ENCODE measurements at regions not wholly inside any gene's neighbourhood (a gene's known extent, or its start where the extent isn't known, plus 50 kb on each side); places are given as distances from the start of the nearest gene placed in this dataset.
A peak's percentile ranks its signal among the peaks of the same experiment; 100 is the strongest.

- Histone ChIP-seq H4K20me1 (ENCODE audit: low read depth) (no peaks in the 10 kb centered on the region), H3K9me3 (ENCODE audit: low read depth) (no peaks in the 10 kb centered on the region), H3K4me2 (no peak overlapping the region), H3K79me2 (ENCODE audit: low read depth) (no peaks in the 10 kb centered on the region), H3K36me3 (no peaks in the 10 kb centered on the region), H3K27me3 (peaks cover 22% of the 10 kb centered on the region), H3F3A (ENCODE audit: low read depth) (peaks cover 6% of the 10 kb centered on the region), H3K4me3 (no peak overlapping the region), H3K9ac (no peak overlapping the region), H2AFZ (replicated peaks) (peak overlapping the region; percentile 17), H3K4me1 (peaks cover 19% of the 10 kb centered on the region), H3K27ac (no peak overlapping the region)
- no peak for TF ChIP-seq EZH2phosphoT487 (IDR thresholded peaks at IDR 0.05)
- TF ChIP-seq CTCF (IDR thresholded peaks at IDR 0.05), result no peak
- no peak for TF ChIP-seq EZH2 (IDR thresholded peaks at IDR 0.05)
- no peaks in the 10 kb centered on the region for H3K9me3 Mint-ChIP-seq
- no peaks in the 10 kb centered on the region for H3K36me3 Mint-ChIP-seq
- H3K4me3 Mint-ChIP-seq, result no peak overlapping the region
- H3K4me1 Mint-ChIP-seq, result peaks cover 11% of the 10 kb centered on the region
- DNase-seq (ENCODE audit: low spot score), result no peak
- no peak overlapping the region for H3K27ac Mint-ChIP-seq
- peaks cover 5% of the 10 kb centered on the region for H3K27me3 Mint-ChIP-seq (ENCODE audit: insufficient read depth, low read depth)
Measured at GRCh38 chr19:29367791-29368222, 154.9 kb upstream of the UQCRFS1 start.

GRCh38 chr19:29370276-29370675 is 155.5 kb upstream of the VSTM2B start:
- Histone ChIP-seq H3K4me3 (no peak overlapping the region), H3F3A (ENCODE audit: low read depth) (peaks cover 6% of the 10 kb centered on the region), H3K4me2 (no peak overlapping the region), H3K79me2 (ENCODE audit: low read depth) (no peaks in the 10 kb centered on the region), H3K27ac (no peak overlapping the region), H3K36me3 (no peaks in the 10 kb centered on the region), H3K9me3 (ENCODE audit: low read depth) (no peaks in the 10 kb centered on the region), H3K27me3 (peaks cover 4% of the 10 kb centered on the region), H4K20me1 (ENCODE audit: low read depth) (no peaks in the 10 kb centered on the region), H3K4me1 (peaks cover 9% of the 10 kb centered on the region), H2AFZ (replicated peaks) (no peak overlapping the region), H3K9ac (no peak overlapping the region)
- Mint-ChIP-seq H3K4me1 (peaks cover 11% of the 10 kb centered on the region), H3K9me3 (no peaks in the 10 kb centered on the region), H3K27me3 (ENCODE audit: insufficient read depth, low read depth) (peaks cover under 1% of the 10 kb centered on the region), H3K27ac (no peak overlapping the region), H3K4me3 (no peak overlapping the region), H3K36me3 (no peaks in the 10 kb centered on the region)
- TF ChIP-seq EZH2phosphoT487 (IDR thresholded peaks at IDR 0.05) (no peak), CTCF (IDR thresholded peaks at IDR 0.05) (no peak), EZH2 (IDR thresholded peaks at IDR 0.05) (no peak)
- no peak for DNase-seq (ENCODE audit: low spot score)

GRCh38 chr19:29371251-29372090 is 154.3 kb upstream of the VSTM2B start:
- Mint-ChIP-seq H3K27ac (no peak overlapping the region), H3K4me1 (peaks cover 11% of the 10 kb centered on the region), H3K4me3 (no peak overlapping the region), H3K36me3 (no peaks in the 10 kb centered on the region), H3K9me3 (no peaks in the 10 kb centered on the region), H3K27me3 (ENCODE audit: insufficient read depth, low read depth) (no peaks in the 10 kb centered on the region)
- Histone ChIP-seq H4K20me1 (ENCODE audit: low read depth) (no peaks in the 10 kb centered on the region), H3F3A (ENCODE audit: low read depth) (peaks cover 6% of the 10 kb centered on the region), H3K36me3 (no peaks in the 10 kb centered on the region), H3K4me1 (peaks cover 9% of the 10 kb centered on the region), H3K9ac (no peak overlapping the region), H3K4me2 (no peak overlapping the region), H3K79me2 (ENCODE audit: low read depth) (no peaks in the 10 kb centered on the region), H3K27me3 (no peaks in the 10 kb centered on the region), H3K4me3 (no peak overlapping the region), H2AFZ (replicated peaks) (no peak overlapping the region), H3K27ac (no peak overlapping the region), H3K9me3 (ENCODE audit: low read depth) (no peaks in the 10 kb centered on the region)
- no peak for TF ChIP-seq EZH2 (IDR thresholded peaks at IDR 0.05)
- TF ChIP-seq EZH2phosphoT487 (IDR thresholded peaks at IDR 0.05), result no peak
- TF ChIP-seq CTCF (IDR thresholded peaks at IDR 0.05), result no peak
- no peak for DNase-seq (ENCODE audit: low spot score)
